SK-N-SH (cell line): ENCODE measurements at regions not wholly inside any gene's neighbourhood (a gene's known extent, or its start where the extent isn't known, plus 50 kb on each side); places are given as distances from the start of the nearest gene placed in this dataset.

Experiments used
- ELF1 ChIP-seq: IDR thresholded peaks from 2 replicates; pipeline ENCODE4 v1.4.0; 2012
- EZH2phosphoT487 ChIP-seq: fragments of 200-600 bp; sonication (generic); IDR thresholded peaks from 2 replicates; pipeline ENCODE4 v1.6.1; 2017; ENCODE audit warnings: low read depth, mixed run types, mild to moderate bottlenecking, antibody characterized with exemption, moderate library complexity, borderline replicate concordance
- JUND ChIP-seq: IDR thresholded peaks from 2 replicates; pipeline ENCODE4 v1.4.0; 2012
- NFIC ChIP-seq: IDR thresholded peaks from 2 replicates; pipeline ENCODE4 v1.4.0; 2012; ENCODE audit warnings: borderline replicate concordance
- NRF1 ChIP-seq: IDR thresholded peaks from 2 replicates; pipeline ENCODE4 v1.6.1; 2012; ENCODE audit warnings: low read depth, mild to moderate bottlenecking, low read length
- POLR2AphosphoS5 ChIP-seq: IDR thresholded peaks from 2 replicates; pipeline ENCODE4 v1.6.1; 2012; ENCODE audit warnings: low read depth, low read length
- RFX5 ChIP-seq: IDR thresholded peaks from 2 replicates; pipeline ENCODE4 v1.6.1; 2012; ENCODE audit warnings: mild to moderate bottlenecking, improper control_type of control experiment, low read length
- TAF1 ChIP-seq: IDR thresholded peaks from 2 replicates; pipeline ENCODE4 v1.6.1; 2012; ENCODE audit warnings: low read depth, mild to moderate bottlenecking, low read length, moderate library complexity, borderline replicate concordance
- YY1 ChIP-seq: IDR thresholded peaks from 2 replicates; pipeline ENCODE4 v1.4.0; 2012; ENCODE audit warnings: low read depth, mild to moderate bottlenecking
- TF ChIP-seq, protein P1 (sequence below): fragments of 200-600 bp; sonication (generic); IDR thresholded peaks from 2 replicates; pipeline ENCODE4 v1.6.1; 2017; ENCODE audit warnings: antibody characterized with exemption, mild to moderate bottlenecking, moderate library complexity

DNA sequence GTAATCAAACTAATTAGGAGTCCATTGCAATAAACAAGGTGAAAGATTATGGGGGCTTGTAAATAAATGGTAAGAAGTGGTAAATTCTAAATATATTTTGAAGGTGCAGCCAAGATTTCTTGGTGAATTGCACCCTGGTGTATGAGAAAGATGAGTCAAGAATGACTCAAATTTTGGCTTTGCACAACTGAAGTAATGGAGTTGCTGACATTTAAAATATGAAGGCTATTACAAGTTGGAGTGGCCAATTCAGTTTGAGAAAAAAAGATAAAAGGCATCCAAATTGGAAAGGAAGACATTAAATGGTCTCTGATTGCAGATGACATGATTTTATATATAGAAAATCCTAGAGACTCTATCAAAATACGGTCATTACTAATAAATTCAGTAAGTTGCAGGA is 2330.6 kb downstream of the MAT2B start:
- no peak for TF ChIP-seq YY1
- TF ChIP-seq, protein P1, sequence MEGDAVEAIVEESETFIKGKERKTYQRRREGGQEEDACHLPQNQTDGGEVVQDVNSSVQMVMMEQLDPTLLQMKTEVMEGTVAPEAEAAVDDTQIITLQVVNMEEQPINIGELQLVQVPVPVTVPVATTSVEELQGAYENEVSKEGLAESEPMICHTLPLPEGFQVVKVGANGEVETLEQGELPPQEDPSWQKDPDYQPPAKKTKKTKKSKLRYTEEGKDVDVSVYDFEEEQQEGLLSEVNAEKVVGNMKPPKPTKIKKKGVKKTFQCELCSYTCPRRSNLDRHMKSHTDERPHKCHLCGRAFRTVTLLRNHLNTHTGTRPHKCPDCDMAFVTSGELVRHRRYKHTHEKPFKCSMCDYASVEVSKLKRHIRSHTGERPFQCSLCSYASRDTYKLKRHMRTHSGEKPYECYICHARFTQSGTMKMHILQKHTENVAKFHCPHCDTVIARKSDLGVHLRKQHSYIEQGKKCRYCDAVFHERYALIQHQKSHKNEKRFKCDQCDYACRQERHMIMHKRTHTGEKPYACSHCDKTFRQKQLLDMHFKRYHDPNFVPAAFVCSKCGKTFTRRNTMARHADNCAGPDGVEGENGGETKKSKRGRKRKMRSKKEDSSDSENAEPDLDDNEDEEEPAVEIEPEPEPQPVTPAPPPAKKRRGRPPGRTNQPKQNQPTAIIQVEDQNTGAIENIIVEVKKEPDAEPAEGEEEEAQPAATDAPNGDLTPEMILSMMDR: no peak
- TF ChIP-seq TAF1: no peak
- no peak for TF ChIP-seq ELF1
- no peak for TF ChIP-seq EZH2phosphoT487
- no peak for TF ChIP-seq NRF1
- TF ChIP-seq JUND: no peak
- TF ChIP-seq RFX5: no peak
- no peak for TF ChIP-seq NFIC
- TF ChIP-seq POLR2AphosphoS5: no peak
